ENCODE measurements at regions not wholly inside any gene's neighbourhood (a gene's known extent, or its start where the extent isn't known, plus 50 kb on each side); places are given as distances from the start of the nearest gene placed in this dataset.

- TF ChIP-seq CTCF (IDR thresholded peaks at IDR 0.05; ENCODE audit: insufficient read depth, low read length) (no peak), REST (IDR thresholded peaks at IDR 0.05; ENCODE audit: insufficient replicate concordance, low read depth) (no peak), GABPA (IDR thresholded peaks at IDR 0.05; ENCODE audit: low read depth) (no peak), POLR2AphosphoS5 (IDR thresholded peaks at IDR 0.05; ENCODE audit: low read depth) (no peak)
Observed at GRCh38 chr10:55641601-55642000, 719.5 kb downstream of the ZWINT start.

All from HL-60 (cell line).